DND-41 (cell line): ENCODE measurements at regions not wholly inside any gene's neighbourhood (a gene's known extent, or its start where the extent isn't known, plus 50 kb on each side); places are given as distances from the start of the nearest gene placed in this dataset.

Experiments
- CTCF ChIP-seq: IDR thresholded peaks from 2 replicates; pipeline ENCODE4 v1.5.1; 2012; ENCODE audit warnings: borderline replicate concordance, low read length, moderate library complexity, mild to moderate bottlenecking; ENCODE audit not compliant: poor library complexity, severe bottlenecking; ENCODE audit errors: extremely low read depth
- EZH2 ChIP-seq: IDR thresholded peaks from 3 replicates; pipeline ENCODE4 v1.6.1; 2012; ENCODE audit warnings: borderline replicate concordance, low read depth, mild to moderate bottlenecking, moderate library complexity, low read length, inconsistent platforms; ENCODE audit not compliant: severe bottlenecking

- TF ChIP-seq EZH2, result no peak
- TF ChIP-seq CTCF, result no peak
Measured at GRCh38 chr10:78957471-78958039, 111.2 kb upstream of the ZMIZ1 start.
